Cardiac fibroblast (primary cell): ENCODE measurements at regions not wholly inside any gene's neighbourhood (a gene's known extent, or its start where the extent isn't known, plus 50 kb on each side); places are given as distances from the start of the nearest gene placed in this dataset.

Experiments used
- DNase-seq, 2 donors: peaks; one replicate each; pipeline versions ENCODE4 v3.0.0 to v3.0.0-alpha.2; 2010; ENCODE audit warnings: low read depth in 2 of 2
- H3K4me3 ChIP-seq, 2 donors: replicated peaks in 1 of 2; 1 replicate in 1 of 2; 2 replicates in 1 of 2; pipeline ENCODE4 v1.5.1; 2011; ENCODE audit warnings: low read depth in 2 of 2, low read length in 2 of 2, mild to moderate bottlenecking in 2 of 2, moderate library complexity in 1 of 2
- TF ChIP-seq, protein P1 (sequence below): IDR thresholded peaks from one replicate; pipeline ENCODE4 v1.5.1; 2011; ENCODE audit warnings: low read depth, mild to moderate bottlenecking, low read length, inconsistent platforms

DNA sequence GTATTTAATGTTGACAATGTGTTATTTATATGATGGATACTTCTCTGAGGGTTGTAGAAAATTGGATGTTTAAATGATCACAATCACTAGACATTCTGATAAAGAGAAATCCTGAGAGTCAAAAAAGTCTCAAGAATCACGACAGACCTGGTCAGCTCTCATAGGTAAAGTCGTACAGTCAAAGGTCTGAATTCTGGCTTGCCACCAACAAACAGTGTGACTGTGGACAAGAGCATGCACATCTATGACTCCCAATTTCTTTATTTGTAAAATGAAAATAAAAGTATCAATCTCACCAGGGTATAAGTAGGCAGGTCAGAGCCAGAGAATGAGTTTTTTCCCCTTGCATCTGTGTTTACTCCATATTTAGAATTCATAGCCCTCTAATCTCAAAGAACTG, 556.7 kb downstream of the FAM181B start:
- TF ChIP-seq, protein P1, sequence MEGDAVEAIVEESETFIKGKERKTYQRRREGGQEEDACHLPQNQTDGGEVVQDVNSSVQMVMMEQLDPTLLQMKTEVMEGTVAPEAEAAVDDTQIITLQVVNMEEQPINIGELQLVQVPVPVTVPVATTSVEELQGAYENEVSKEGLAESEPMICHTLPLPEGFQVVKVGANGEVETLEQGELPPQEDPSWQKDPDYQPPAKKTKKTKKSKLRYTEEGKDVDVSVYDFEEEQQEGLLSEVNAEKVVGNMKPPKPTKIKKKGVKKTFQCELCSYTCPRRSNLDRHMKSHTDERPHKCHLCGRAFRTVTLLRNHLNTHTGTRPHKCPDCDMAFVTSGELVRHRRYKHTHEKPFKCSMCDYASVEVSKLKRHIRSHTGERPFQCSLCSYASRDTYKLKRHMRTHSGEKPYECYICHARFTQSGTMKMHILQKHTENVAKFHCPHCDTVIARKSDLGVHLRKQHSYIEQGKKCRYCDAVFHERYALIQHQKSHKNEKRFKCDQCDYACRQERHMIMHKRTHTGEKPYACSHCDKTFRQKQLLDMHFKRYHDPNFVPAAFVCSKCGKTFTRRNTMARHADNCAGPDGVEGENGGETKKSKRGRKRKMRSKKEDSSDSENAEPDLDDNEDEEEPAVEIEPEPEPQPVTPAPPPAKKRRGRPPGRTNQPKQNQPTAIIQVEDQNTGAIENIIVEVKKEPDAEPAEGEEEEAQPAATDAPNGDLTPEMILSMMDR: no peak
- DNase-seq: no peak
- H3K4me3 ChIP-seq: no peak overlapping the region

DNA sequence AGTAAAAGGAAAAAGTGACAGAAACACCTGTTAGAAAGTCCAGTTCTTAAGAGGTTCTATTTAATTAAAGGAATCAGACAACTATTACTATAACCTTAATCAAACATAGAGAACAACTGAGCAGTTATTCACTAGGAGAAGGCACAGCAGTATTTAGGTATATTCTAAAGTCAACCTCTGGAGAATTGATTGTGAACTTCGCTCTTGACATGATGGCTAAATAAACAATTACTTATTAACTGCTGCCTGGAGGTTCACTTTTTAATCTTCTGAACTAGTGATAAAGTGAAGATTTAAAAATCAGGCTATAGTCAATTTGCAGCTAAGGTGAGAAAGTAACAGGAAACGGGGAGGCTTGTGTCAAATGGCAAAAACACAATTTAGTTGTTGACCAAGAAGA, 557.3 kb downstream of the FAM181B start:
- no peak overlapping the region for H3K4me3 ChIP-seq
- no peak for DNase-seq
- TF ChIP-seq, protein P1: no peak

DNA sequence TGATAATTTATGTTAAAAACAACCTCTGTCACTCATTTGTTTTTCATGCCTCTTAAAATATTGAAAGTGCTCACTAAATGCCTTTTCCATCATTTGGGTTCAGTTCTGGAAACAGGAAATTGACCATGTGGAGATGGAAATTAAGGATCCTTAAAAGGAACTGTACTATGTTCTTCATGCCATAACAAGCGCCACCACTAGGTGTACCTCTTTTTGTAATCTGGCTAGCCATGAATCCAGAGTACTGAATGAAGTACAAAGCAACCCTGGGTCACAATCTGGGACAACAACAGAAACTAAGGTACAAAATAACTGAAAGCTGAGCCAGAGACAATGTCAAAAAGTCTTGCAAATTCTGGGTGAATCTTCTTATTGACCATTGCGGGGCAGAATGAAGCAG, 559.1 kb downstream of the FAM181B start:
- H3K4me3 ChIP-seq: no peak overlapping the region
- DNase-seq: no peak
- TF ChIP-seq, protein P1: peak; percentile 31

DNA sequence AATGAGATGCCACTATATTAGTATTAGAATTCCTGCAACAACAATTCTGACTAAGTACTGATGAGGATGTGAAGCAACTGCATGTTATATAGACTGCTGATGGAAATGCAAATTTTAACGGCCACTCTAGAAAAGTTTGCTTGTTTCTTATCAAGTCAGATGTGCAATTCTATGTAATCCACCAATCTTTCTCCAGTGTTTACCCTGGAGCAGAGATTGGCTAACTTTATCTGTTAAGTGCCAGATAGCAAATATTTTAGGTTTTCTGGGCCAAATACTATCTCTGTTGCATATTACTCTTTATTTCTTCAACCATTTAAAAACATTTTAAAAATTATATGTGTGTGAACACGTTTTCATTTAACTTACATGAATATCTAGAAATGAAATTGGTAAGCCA, 586.9 kb downstream of the FAM181B start:
- DNase-seq: no peak
- no peak overlapping the region for H3K4me3 ChIP-seq
- TF ChIP-seq, protein P1: no peak

DNA sequence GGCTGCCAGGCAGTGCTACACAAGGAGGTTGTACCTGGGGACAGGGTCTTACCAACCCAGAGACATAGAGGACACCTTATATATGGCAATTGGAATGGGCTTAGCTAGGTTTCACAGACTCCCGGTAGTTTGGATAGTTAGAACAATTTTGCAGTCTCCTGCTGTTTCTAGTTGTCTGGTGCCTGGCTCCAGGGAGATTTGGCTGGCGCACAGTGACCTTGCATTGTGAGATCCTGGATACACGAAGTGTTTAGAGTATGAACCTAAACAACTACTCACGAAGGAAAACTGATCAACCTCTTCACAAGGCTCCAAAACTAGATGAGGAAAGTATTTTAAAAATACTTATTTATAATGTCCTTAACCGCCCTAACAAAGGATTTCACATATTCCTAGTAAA, 614.7 kb downstream of the FAM181B start:
- no peak for DNase-seq
- TF ChIP-seq, protein P1: no peak
- no peak overlapping the region for H3K4me3 ChIP-seq

DNA sequence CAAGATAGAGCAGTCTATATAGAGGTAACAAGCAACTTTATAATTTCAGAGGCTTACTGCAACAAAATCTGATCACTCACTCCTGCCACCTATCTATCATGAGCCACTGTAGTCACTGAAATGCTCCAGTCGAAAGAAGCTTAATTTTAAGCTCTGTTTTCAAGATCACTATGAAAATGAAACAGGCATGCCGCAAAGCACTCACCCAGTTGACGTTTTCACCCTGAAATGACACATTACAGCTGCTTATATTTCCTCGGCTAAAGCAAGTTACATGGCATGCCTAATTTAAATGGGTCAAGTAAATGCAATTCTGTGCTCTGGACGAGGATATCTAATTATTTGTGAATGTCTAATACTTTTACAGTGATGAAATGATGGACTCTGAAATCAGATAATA, 616.3 kb downstream of the FAM181B start:
- H3K4me3 ChIP-seq: no peak overlapping the region
- TF ChIP-seq, protein P1: no peak
- no peak for DNase-seq

DNA sequence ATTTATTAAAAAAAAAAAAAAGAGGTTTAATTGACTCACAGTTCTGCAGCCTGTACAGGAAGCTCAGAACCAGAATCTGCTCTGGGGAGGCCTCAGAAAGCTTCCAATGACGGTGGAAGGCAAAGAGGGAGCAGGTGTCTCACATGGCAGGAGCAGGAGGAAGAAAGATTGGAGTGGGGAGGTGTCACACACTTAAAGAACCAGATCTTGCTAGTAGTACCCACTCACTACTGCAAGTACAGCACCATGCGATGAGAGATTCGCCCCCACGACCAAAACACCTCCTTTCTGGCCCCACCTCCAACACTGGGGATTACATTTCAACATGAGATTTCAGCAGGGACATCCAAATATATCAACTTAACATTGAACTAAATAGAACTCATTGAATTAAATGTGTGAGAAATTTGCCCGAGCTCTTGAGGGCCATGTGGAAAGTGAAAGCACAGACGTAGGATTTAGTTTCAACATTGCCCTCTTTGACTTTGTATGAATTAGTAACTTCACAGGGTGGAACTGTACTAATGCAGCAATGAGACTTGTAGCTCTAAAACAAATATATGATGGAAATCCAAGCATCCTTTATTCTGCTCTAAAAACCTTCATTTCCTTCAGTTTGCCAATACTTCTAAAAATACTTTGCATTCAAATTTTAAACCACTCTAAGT, 628.2 kb downstream of the FAM181B start:
- TF ChIP-seq, protein P1: no peak
- no peak for DNase-seq
- no peak overlapping the region for H3K4me3 ChIP-seq
